NCI-H526 treated with DMSO at 0.1 percent for 48 hours (cell line): ENCODE measurements at regions not wholly inside any gene's neighbourhood (a gene's known extent, or its start where the extent isn't known, plus 50 kb on each side); places are given as distances from the start of the nearest gene placed in this dataset.

Experiments
- DNase-seq: peaks from one replicate; lab custom pipeline; 2025; lab: John Stamatoyannopoulos, UW

DNA sequence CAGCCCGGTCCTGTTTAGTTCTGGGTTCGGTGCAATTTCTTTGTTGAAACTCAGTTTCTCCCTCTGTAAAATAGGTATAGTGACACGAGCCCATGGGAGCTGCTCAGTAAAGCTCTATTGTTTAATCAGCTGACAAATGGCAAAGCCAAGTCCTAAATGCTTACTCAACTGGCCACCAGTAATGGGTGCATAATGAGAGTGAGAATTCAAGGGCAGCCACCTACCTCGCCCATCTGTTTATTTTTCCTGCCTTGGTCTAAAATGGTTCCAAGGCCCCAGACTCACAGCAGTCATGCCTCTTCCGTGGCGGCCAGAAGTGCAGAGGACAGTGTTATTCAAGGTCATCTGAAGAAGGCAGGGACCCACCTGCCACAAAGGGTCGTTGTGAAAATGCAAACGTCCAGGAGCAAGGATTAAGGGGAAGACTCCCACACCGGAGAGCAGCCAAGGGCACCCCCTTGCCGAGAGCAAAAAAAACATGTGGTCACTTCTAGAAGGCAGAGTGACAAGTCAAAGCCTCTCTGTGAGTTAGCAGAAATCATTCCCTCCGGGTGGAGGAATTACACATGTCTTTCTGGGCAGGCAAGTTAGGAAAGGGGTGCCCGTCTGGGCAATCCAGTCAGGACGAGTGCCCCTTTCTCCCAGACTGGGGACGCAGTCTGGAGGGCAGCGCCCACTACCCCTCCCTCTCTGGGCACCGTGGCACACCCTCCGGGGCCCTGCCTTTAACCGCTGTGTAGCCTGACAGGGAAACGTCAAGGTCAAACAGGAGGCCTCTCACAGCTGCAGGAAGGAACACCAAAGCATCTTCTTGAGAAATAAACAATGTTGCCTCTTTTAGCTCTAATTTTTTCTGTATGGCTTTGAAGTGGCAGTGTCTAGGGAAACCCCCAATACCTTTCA, 186.2 kb downstream of the FOXO1 start:
- DNase-seq: no peak

DNA sequence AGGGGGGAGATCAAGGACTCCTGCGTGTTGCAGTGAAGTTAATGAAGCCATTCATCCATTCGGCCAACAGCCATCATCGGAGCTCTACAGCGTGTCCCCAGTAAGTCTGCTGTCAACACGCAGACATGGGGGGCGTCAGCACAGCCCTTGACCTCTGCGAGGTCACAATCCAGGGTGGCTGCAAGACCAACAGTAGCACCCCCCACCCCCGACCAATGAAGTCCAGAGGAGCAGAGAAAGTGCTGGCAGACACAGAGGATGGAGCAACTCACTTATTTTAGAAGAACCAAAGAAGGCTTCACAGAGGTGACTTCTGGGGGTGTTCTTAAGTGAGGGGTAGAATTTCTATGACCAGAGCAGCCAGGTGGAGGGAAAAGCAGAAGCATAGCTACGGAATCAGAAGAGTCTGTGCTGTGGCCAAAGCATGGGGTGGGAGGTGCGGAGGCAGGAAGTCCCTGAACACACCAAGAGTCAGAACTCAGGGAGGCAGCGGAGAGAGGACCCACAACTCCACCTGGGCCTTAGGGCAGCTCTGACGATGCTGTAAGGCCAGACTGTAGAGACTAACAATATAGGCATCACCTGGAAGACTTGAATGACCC, 185.4 kb downstream of the FOXO1 start:
- DNase-seq: no peak

DNA sequence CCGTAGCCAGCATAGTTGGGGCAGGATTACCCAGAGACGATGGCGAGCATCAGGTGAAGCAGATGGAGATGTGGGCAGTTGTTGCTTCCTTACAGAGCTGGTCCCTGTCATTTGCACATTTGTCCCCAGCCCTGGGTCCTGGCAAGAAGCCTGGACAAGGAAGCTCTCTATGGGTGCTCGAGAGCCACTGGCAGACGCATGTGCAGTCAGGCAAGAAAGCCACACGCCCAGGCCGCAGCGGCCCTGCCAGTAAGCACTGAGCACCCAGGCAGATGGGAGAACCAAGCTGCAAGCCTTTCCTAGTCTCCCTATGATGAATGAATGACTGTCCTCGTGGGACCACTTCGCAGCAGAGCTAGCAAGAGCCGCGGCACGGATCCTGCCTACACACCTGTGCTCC, 182.8 kb downstream of the FOXO1 start:
- no peak for DNase-seq

DNA sequence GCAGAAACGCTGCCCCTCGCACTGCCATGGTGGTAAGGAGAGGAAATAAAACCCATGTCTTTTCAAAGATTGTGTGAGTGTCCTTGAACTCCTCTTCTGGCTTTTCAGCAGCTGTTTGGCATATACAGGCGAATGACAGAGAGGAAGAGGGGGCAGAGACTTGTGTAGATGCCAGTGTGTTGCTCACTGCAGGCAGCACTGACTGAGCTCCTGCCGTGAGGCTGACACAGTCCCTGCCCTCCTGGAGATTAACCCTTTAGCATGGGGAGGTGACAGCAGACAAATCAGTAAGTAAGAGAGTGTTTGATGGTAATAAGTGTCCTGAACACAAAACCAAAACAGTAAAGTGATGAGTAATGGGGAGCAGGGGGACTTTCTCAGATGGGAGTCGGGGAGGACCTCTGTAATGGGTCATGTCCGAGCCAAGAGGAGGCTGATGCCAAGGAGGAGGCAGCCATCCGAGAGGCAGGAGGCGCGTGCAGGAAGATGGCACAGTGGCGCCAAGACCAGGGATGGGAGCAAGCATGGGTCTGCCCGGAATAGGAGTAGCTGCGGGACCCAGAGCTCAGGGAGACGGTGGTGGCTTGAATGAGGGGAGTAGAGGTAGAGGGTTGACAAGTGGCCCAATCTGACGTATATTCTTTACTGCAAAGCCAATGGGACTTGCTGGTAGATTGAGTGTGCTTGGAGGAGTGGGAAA, 182.2 kb downstream of the FOXO1 start:
- no peak for DNase-seq

DNA sequence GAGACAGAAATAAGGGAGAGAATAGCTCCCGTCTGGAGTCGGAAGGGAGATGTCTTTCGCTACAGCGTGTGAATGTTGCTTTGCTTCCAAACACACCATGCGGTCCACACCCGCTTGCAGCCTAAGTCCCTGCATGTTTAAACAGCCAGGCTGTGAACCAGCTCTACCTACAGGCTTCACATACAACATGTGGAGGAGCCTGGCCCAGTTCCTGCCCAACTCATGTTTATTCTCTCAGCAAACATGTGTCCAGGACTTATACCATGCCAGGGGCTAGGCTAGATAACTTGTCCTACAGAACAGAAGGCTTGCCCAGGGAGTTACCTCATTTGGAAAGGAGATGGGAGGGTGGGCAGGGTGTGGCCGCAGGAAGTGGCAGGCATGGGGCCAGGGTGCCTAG, 181.5 kb downstream of the FOXO1 start:
- no peak for DNase-seq

DNA sequence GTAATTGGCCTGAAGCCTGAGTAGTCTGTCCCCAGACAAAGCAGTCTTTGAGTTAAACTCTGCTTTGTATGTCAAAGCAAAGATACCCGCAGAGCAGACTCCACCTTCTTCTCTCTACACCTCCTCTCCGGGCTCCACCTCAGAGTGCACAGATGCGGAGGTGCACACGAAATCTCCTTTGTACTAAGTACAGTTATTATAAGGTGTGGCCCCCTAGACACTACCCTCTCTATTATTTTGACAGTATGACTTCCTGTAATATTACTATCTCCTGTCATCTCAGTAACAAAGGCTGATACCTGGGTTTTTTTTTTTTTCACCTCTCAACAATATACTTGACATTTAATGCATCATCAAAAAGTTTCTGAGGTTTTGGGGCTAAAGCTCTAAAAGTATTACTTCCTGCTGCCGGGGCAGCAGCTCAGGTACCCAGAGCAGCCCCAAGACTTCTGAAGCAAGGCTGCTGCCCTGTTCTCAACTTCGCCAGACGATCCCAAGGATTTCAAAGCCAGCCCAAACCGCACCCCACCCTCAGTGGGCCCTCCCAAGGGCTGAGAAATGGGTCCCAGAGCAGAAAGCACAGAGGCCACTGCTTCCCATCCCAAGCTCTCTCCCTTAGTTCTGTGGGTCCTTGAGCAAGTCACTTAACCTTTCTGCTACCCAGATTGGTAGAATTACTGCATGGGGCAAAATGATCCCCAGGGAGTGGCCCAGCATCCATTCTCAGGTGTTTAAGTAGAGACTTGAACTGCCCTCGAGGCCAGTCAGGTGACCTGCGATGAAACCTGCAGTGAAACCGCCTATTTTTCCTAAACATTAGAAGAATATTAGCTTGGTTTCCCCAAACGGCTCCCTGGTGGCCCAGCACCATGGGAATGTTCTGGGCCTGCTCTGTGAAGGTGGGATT, 180.6 kb downstream of the FOXO1 start:
- no peak for DNase-seq

DNA sequence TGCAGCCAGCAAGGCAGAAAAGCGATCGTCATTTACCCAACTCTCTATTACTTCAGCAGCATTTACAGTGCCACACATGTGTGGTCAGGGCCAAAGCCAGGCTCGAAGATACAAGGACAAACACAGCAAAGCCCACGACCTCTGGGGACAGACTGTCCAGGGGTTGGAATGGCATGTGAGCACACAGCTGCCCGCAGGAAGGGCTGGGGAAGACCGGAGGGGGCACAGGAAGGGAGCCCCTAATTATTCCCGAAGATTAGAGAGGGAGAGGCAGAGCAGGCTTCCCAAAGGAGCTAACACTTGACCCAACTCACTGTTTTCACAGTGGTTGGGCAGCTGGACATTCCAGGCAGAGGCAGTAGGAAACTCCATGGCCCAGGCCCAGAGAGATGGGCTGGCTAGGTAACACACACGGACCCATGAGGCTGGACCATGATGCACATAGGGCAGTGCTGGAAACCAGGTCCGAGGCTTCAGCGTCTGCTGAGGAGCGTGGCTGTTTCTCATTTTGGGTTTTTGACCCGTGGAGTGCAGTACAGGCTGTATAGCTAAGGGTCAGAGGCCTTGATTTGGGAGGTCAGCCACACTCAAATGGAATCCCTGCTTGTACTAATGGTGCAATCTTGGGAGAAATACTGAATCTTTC, 179.8 kb downstream of the FOXO1 start:
- DNase-seq: no peak

DNA sequence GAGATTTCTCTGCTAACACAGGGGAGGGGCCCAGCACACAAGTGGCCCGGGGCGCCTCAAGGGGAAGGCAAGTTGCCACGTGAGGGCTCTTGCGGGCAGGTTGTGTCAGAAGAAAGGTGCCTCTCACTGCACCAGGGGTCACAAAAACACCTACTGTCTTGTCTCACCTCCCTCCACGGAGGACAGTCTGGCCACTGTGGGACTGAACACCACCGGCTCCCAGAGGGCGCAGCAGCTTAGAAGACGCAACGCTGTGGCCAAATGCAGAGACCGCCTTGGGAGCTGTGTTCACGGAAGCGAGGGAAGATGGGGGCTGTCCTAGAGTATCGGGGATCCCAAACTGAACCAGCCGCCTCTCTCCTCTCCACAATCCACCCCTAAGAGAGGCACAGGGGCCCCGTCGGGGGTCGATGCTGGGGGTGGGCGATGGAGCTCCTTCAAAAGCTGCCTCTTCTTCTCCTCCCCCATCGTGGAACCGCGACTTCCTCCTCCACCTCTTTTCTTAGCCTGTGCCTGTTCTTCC, 177.5 kb downstream of the FOXO1 start:
- DNase-seq: no peak

DNA sequence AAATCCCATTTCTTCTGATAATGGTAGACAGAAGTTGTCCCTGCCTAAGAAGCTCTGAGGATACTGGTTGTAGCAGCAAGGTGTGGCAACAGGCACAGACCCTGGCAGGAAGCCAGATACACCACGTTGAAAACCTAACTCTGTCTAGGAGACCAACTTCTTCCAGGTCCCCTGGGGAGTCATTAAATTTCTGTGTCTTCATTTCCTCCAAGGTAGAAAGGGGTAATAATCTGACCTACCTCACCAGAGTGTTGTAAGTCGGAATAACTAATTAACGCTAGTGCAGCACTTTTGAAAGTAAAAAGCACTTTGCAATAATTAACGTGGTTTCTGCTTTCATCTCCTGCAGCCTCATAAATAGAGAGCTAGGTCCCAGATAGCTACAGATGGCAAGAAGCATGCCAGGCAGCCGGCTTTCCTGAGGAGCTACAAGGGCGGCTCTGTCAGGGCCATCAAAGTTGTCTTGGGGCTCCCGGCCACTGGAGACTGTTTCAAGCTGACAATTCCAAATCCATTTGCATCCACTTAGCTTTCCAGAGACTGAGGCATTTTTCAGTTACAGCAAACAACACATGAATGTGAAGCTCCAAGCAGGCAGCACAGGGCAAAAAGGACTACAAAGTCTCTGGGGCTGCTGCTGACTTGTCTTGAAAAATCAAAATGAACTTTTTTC, 176.2 kb downstream of the FOXO1 start:
- DNase-seq: no peak

DNA sequence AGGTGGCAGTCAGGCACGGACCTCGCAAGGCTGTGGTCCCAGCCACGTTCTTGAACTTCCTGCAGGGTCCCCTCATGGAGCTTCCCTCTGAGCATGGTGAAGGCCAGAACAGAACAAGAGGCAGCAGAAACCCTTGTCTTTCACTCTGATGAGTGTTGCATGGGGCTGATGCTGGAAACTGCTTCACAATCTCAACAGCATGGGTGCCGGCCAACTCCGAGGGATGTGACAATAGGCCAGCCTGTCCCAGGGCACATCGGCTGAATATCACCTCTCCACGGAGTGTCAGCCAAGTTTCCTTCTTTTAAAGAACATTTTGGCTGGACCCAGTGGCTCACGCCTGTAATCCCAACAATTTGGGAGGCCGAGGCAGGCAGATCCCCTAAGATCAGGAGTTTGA, 173.9 kb downstream of the FOXO1 start:
- DNase-seq: no peak

DNA sequence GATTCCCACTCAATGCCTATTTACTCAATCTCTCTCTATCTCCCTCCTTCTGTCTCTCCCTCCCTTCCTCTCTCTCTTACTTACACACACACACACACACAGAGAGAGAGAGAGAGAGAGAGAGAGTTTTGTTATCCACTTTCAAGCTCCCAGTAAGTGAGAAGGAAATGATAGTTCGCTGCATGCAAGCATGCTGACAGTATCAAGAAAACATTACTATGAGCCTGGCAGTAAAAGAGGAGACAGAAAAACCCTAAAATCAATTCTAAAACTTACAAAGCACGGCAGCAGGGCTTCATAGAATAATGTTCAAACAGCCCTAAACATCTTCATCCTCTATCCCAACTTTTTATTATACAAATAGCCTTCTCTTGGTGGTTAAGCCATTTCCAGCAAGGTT, 171.9 kb downstream of the FOXO1 start:
- no peak for DNase-seq

DNA sequence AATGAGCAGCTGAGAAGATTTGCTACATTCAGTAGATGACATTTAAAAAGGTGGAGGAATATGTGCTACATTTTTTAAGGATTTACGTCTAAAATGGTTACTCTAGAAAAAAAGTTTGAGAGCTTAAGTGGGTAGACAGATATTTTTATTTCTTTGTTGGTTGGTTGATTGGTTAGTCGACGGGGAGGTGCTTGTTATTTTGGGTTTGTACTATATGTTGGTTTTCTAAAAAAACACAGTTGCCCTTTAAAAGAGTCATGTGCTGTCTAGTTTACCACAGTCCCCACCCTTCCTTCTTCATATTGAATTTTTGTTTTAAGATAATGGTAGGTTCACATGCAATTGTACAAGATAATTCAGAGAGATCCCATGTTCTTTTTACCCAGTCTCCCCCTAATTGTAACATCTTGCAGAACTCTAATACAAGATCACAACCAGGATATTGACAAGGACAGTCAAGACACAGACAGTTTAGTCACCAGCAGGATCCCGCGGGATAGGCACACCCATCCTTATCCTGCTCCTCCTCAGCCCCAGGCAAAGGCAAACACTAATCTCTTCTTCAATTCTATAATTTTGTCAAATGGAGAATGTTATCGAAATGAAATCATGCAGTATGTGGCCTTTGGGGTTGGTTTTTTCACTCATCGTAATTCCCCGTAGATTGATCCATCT, 171.4 kb downstream of the FOXO1 start:
- no peak for DNase-seq

DNA sequence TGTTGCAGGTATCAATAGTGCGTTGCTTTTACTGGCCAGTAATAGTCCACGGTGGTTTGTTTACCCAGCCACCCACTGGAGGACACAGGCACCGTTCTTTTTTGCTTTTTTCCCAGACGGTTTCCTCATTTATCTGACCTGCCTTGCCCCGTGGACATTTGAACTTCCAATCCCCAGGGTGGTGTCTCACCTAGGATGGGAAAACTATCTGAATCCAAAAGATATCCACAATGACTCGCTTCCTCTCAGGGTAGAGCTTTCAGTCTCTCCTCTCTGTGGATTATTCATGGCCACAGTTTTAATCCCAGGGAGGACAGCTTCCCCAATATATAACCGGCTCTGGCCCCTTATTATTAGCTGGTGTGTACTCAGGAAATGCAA, 170.8 kb downstream of the FOXO1 start:
- DNase-seq: no peak

DNA sequence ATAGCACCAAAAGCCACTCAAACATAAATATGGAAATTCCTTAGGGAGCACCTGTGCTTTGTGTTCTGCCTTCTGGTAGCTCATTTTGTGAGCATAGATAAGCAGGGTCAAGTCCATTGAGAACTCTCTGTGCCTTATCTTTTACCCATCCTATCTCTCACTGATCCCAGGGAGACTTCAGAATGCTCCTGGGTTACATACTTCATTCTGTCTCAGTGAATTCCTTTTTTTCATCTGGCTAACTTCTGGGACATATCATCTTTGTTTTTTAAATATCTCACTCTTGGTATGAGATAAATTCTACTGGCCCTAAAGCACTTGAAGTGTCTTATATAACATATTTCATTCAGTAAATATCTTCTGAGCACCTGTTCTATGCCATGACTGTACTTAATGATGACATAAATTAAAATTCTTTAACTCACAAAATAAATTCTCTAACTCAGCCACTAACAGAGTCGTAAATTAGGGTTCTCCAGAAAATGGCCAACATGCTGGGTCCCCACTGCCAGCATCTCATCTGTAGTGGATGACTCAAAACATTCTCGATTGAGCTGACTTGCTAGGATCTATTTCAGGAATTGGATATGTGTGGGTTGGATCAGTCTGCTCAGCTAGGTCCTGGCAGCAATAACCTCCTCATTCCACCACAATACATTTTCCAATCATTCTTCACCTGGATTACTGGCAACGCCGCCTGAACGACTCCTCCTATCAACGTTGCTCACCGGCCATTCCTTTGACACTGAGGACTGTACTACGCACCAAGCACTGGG, 170.2 kb downstream of the FOXO1 start:
- peak; percentile 33 for DNase-seq

DNA sequence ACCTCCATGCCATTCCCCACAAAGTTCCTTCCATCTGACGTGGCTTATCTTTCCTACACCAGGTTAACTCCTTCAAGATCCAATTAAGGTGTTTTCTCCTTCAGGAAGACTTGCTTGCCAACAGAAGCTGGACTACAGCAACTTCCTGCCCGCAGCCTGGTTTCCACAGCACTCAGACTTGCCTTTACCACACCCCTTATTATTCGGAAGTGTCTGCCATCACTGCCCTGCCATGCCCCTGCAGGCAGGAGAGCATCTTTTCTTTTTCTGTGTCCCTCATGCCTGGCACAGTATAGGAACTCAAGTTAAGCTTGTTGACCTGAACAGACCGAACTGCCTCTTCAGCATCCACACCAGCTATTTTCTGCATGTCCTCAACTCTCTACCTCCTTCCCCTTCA, 168.0 kb downstream of the FOXO1 start:
- DNase-seq: no peak

DNA sequence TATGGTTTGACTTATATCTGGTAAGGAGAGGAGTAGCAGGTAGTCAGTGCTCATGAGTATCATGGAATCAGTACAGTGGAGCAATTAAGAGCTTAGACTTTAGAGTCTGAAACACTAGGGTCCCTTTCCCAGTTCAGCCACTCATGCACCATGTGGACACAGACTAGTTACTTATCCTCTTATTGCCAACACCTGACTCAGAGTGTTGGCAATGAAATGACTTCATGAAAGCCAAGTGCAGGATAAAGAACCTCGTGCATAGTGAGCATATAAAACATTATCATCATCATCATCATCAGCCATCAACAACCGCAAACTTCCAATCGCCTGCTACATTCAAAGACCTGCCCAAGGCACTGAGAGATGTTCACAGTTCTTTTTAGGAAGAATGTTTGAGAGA, 164.2 kb downstream of the FOXO1 start:
- no peak for DNase-seq

DNA sequence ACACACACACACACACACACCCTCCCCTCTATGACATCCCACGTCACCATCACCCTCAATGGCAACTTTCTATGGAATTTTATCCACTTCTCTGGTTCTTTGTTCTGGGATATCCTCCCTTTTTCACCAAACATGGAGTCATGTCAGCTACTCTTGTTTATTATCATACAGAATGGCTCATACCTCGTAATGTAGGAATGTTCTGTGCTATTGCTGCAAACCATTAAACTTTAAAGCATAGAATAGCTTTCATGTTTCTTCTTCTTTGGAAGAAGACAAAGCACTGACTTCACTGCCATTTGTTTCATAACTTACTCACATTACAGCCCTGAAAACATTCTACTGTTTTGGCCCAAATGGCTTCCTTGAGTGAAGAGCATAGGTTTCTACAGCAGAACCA, 163.4 kb downstream of the FOXO1 start:
- no peak for DNase-seq

DNA sequence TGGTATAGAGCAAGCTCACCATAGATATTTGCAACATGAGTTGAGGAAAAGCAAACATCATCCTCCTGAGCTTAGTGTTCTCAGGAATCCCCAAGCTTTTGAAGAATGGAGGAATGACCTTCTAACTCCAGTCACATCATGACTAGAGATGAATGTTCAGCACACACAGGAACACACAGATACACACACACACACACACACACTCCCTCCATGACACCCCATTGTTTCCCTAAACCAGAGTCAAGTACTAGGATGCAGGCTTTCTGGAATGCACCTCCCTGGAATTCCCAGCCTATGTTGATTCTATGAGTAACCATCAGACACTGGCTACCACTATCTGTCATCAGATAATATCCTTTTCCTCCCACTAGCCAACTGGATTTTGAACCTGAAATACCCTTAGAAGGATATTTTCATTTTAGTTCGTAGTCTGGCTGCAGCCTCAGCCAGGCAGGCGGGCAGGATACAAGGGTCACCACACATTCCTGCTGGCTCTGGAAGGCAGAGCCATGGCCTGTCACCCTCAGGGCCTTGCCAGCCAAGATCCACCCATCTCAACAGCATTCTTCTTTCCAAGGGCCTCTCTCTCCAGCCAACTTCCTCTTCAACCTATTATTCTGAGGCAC, 162.4 kb downstream of the FOXO1 start:
- no peak for DNase-seq

DNA sequence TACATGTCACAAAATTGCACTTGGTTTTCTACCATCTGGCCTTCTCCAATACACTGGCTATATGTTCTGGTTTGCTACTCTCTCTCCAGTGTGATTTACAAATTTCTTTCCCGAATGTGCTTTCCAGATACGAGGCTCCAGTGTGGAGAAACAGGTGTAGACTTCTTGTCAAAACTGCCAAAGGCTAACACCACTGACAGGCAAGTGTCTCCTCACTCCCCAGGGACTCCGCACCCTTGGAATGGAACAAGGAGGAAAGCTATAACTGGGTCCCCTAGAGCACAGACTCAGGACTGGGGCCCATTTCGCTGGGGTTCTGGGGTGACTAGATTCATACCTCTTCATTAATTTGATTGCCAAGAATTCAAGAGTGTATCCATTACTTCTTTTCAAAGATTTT, 161.8 kb downstream of the FOXO1 start:
- no peak for DNase-seq
